ENCODE measurements at regions not wholly inside any gene's neighbourhood (a gene's known extent, or its start where the extent isn't known, plus 50 kb on each side); places are given as distances from the start of the nearest gene placed in this dataset.

DNA sequence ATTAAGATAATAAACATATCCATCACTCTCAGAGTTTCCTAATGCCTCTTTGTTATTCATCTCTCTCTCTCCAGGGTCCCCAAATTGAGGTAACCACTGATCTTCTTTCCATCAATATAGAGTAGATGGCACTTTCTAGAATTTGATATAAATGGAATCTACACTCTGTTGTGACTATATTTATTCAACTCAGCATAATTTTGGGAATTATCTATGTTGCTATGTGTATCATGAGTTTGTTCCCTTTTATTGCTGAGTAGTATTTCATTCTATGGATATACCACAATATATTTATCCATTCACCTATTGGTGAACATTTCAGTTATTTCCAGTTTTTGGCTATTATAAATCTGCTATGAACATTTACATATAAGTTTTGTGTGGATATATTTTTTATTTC, 230.7 kb downstream of the HLX start:
- DNase-seq: no peak

DNA sequence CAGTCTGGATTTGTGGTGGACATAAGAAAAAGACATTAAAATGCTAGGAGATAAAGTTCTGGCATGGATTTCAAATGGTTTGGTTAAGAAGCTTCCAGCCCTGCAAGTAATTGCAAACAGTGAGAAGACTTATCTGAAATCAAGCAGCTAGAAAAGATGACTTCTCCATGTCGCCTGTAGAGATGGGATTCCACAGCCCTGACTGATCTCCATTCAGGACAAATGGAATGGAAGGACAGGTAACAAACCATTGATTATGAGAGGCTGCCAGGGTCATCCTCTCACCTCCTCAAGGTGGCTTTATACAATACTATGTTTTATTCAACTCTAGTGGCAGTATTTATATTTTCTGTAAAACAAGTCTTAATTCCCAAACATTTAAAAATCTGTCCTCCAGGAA, 237.9 kb downstream of the HLX start:
- no peak for DNase-seq

DNA sequence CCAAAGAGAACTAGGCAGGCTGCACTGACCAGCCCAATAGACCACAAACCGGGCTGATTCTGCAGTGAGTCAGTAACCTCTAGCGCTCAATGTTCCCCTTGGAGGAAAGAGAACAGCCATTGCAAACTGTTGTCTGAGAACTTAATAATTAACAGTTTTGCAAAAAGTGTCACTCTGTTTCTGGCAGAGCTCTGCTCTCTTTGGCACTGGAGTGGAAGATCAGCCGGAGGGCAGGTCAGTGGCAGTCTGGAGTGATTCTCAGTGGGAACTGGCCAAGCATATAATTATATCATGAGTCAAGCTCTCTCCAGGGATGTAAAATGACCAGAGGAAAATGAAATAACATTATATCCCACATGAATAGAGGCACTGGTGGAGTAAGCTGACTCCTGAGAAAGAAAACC, 238.3 kb downstream of the HLX start:
- no peak for DNase-seq

DNA sequence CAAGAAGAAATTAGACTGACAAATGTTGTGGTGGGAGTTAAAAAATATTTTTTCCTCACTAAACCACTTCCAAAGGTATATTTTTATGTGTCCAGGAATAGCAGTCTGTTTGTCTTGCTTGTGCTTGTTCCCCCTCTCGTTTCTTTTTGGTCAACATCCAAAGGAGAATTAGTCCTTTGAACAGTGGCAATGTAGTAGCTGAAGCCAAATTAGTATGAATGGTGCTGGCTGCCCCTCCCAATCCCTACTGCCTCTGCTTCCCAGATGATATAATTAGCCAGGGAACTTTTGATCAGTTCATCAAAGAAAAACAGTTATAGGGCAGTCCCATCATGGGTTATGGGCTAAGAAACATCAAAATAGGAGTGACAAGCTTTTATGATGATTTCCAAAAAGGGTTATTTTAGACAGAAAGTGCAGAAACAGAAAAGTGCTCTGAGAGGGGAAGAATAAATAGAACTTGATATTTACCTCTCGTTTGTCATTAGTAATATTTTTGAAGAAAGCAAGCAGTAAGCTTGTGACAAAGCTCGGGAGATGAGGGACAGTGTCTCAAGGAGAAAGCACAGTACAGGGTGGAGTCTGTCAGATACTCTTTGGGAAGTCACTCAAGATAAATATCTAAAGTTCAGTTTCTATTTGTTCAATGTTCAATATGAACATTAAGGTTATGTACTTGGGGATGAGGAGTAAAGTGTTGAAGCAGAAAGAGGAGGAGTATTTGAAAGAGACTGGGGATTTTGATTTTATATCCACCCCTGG, 239.1 kb downstream of the HLX start:
- no peak for DNase-seq

DNA sequence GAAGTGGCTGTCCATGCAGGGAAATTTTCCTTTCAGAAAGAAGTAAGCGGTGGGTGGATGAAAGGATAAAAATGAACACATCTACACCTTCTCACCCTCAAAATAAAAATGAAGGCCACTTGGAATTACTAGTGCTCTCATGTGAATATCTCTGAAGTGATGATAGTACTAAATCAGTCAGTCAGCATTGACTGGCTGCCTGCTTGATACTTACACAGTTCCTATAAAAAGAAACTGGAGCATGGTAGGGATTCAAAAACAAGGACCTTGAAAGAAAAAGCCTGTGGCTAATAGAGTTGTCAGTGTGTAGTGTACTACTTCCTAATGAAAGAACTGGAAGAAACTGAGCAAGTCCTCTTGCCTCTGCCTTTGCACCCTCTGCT, 239.7 kb downstream of the HLX start:
- DNase-seq: no peak

DNA sequence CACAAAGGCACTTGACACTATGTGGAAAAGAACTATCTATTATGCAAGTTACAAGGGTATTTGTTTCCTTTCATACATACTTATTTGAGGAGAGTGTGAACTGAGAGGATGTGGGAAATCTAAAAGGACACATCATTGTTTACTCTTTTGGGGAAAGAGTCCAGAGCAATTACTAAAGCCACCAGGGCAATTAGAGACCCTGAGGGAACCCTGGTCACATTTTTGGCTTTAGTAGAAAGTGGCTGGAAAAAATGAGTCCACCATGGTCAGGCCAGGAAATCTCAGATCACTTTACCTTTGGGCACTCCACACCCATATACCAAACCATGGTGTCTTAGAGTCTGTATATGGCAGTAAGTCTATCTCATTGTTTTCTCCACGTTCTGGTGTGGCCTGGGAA, 243.3 kb downstream of the HLX start:
- DNase-seq: no peak

DNA sequence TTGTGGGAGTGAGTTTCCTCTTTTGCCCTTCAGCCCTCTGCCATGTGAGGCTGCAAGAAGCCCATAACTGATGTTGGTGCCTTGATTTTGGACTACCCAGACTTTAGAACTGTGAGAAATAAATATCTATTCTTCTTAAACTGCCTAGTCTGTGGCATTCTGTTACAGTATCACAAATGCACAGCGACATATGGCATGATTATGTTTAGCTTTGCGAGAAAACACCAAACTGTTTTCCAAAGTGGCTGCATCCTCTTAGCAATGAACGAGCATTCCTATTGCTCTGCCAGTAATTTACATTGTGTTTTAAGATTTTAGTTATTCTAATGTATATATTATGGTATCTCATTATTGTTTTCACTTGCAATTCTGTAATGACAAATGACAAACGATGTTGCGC, 246.7 kb downstream of the HLX start:
- DNase-seq: no peak

DNA sequence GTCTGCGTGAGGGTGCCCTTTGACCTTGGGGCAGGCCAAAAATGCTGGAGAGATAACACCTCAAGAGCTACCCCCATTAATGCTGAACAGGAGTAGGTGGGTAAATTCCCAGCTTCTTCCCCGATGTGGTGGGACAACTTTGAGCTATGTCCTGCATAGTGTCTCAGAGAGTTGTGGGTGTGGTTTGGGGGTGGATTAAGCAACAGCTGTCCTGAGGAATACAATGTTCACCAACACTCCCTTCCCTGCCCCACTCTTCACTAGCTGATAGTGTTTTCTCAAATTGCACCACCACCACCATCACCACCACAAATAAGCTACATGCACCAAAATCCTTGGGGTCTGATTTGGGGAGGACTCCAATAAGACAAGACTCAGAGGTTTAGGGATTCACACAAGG, 258.4 kb downstream of the HLX start:
- no peak for DNase-seq

DNA sequence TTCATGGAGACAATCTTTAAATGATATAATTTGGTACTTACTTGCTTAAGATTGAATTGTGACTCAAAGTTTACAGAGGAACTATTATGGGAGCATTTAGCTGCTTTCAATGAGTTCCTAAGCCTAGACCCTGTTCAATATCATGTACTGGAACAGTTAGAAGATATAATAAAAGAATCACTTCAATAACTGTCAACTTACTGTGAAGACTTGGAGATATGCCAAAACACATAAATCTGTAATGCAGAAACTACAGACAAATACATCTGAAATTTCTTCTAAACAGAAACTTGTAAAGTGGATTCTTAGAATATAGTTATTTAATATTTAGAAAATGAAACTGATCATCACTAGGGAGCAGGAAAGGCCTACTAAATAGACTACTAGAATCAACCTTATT, 259.3 kb downstream of the HLX start:
- DNase-seq: no peak

DNA sequence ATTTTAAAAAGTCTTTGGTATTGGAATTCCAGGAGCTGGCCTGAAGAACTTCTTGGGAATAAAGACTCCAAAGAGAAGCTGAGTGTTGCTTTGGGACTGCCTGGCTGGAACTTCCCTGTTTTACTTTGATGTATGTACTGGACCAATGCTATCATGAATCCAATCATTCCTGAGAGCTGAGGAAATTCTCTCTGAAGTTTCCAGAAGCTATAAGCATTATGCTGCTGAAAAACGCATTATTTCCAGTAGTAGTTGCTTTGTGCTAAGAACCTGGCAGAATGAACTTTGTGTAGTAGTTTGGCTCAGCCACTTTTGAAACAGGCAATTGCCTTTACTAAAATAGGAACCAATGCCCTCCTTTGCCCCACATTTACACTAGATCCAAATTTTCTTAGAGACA, 260.7 kb downstream of the HLX start:
- no peak for DNase-seq

DNA sequence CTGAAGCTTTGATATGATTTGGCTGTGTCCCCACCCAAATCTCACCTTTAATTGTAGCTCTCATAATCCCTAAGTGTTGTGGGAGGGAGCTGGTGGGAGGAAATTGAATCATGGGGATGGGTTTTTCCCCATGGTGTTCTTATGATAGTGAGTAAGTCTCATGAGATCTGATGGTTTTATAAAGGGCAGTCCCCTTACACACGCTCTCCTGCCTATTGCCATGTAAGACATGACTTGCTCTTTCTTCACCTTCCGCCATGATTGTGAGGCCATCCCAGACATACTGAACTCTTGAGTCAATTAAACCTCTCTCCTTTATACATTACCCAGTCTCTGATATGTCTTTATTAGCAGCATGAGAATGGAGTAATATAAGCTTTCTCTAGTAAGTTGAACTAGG, 261.9 kb downstream of the HLX start:
- no peak for DNase-seq

DNA sequence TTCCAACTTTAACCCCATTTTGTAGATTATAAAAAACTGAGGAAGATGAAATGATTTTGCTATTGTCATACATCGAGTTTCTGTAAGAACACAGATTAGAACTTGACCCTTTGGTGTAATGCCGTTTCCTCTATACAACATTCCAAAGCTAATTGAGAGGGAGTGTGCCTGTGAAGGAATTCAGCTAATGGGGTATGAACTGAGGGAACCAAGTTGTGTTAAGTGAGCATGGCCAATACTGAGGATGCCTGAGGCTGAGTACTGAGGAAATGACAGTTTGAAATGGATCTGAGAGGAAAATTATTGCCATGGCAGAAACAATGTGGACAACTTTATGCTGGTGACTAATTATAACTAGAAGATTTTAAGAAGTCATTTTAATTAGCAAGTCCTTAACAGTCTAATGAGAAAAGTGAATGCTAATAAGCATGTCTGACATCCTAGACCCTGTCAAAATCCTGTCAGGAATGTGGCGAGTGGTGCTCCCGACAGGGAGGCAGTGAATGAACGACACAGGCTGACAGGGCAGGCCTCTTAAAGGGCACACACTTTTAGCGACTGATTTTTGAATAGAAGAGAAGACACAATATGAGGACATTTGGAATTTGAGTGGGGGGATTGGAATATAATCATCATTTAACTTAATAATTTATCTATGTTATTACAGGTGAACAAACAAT, 262.5 kb downstream of the HLX start:
- no peak for DNase-seq

DNA sequence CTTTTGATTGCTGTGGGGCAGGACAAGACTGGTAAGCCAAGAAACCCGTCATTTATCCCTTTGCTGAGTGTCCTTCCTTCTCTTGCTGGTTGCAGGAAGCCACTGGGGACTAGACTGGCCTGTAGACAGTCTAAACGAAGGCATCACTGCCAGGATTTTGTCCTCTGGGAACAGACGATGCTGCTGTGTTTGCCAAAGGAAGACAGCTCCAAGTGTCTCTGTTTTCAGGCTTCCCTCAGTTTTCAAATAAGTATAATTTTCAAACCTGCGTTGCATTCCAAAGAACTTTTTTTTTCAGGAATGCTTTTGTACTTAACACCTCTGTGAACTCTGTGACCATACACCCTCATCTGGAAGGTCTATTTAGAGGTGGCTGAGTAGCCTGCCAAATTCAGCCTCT, 269.4 kb downstream of the HLX start:
- DNase-seq: no peak

DNA sequence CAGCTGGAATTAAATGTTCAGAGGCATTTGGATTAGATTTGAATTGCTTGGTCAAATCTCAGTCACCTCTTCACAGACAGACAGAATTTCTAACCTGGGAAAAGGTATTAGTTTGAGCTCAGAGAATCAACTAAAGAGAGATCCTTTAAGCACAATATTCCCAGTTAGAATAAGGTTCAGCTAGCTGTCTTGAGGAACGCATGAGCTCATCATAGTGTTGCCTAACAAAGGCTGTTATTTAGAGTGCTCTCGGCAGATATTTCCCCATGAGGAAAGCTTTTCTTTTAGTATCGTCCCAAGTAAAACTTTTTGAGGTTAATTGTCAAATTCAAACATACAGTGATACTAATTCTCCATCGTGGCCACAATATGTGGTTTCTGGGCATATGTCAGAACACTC, 269.9 kb downstream of the HLX start:
- DNase-seq: no peak

DNA sequence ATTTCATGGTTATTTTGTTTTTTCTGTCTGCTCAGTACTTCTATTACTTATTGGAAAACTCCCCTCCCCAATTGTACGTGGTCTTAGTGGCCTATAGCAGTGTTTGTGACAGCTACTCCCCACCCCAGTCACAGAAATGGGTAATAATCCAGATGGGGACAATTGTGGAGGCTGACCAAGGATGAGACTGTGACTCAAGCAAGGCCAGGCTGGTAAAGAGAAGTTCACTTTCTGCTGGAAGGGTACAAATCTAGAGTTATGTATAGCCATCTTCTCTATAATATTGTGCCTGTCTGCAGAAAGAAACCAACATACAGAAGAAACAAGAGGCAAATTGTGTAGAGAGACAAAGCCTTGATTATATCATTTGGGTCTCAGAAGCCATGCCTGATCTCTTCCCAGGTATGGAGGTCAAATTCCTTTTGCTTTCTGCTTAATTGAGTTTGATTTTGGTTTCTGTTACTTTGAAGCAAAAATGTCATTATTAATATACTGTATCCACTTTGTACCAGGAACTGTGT, 270.4 kb downstream of the HLX start:
- DNase-seq: no peak

DNA sequence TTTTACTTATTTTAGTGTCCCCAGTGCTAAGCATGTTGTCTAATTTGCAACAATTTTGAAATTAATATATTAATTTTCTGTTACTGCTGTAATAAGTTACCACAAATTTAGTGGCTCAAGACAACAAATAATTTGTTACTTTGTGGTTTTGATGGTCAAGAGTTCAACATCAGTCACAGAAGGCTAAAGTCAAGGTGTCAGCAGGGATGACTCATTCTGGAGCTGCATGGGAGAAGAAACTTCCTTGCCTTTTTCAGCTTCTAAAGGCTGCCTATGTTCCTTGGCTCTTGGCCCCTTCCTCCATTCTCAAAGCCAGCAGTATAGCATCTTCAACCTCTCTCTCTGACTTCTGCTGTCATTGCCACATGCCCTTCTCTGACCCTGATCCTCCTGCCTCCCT, 271.8 kb downstream of the HLX start:
- no peak for DNase-seq

DNA sequence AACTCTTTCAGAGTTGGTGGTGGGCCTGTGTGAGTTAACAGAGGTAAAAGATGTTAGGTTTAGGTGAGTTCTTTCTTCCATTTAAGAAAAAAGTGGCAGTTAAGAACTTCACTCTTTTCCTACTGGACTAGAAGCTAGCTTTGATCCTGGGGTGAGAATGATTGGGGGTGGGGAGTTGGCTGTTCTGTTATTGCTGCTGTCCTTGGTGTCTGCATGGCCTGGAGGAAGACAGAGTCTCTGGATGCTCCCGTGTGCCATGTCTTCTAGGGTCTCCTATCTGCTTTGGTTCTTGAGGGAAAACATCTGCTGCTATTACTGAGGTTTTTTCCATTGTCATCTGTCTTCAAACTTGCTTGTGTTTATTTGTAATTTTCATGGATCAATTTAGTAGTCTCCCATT, 275.7 kb downstream of the HLX start:
- no peak for DNase-seq

DNA sequence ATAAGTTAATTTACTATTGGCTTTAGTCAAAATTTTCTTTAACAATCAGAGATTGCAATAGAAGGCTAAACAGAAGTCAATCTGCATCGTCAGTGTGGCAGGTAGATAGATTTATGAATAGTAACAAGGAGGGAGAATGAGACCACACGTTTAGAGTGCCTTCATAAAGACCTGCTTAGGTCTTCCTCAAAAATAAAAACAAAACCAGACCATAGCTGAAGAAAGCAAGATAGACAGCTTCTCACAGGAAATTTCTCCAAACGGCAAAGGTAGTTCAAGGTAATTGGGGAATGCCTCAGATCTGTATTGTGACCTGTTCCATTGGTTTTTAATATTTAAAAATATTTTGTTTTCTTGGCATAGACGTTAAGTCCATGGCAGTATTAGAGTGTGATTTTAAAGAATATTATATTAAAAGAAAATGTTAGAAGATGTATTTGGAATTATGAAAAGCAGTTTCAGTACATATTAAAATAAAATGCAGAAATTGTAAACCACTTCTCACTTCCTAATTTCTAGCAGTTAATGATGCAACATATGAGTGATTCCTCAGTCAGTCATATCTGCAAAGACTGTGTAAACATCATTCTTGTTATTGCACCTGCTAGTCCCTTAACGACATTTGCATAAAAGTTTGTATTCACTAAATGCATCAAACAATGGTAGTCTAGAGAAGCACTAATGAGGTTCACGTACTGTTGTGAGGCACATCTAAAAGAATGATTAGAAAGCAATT, 278.0 kb downstream of the HLX start:
- DNase-seq: no peak

DNA sequence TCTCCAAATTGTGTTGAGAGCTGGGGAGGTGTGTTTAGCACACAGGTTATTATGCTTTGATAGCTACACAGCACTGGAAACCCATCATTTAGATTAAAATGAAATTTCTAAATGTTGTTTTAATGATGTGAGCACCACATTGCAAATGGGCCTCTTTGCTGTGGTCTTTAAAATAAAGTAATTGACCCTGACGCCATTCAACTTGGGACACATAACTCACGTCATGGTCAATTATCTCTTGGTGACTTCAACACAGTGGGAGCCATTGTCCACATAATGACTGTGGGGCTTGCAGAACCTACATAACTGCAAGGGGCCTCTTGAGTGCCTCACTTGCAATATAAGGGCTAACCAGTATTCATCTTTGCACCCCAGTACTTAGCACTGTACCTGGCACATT, 280.4 kb downstream of the HLX start:
- DNase-seq: no peak

DNA sequence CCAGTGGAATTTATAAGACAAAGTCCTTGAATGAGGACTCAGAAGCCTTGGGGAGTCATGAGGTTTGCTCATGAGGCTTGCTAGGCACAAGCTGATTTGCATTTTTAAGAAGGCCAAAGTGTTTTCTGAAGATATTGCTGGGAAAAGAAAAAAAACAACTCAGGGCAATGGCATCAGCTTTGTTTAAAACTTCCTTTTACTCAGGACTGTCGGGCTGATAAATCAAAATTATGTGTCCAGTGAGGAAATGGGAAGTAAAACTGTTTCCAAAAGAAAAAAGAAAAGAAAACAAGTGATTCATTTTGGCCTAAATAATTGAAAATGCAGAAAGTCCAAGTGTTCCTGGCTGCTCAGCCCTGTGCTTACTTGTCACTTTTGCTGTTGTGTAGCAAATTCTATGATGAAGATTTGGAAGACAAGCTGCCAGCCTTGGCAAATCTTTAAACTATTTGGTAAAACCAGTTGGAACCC, 282.4 kb downstream of the HLX start:
- no peak for DNase-seq

DNA sequence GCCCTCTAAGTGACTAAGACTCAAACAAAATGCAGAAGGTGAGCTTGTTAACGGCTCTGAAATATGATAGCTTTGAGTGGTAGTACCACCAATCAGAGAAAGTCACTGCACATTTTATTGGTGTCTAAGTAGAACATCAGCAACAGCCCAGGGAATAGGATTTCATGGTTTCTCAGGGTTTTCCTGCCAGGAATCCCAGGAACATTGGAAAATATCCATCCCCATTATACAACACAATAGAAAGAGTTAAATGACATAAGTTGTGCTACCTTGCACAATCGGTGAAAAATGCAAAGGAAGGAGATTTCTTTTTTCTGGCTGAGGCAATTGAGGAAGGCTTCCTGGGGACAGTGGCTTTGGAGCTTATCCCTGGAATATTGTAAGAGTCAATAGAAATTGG, 283.1 kb downstream of the HLX start:
- no peak for DNase-seq

DNA sequence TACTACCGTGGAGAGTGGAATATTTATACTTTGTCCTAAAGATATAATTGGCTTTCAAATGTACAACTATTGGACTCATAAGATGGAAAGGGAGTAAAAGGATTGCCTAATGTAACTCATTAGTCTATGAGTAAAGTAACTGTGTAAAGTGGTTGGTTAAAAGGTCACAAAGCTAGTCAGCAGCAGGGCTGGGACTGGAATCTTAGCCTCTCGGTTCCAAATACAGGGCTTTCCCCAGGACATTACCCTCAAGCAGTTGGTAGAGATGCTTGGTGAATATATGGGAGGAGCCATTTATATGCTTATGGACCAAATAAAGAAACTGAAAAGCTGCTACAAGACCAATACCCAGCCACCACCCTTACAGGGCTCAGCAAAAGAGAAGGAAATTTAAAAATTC, 283.7 kb downstream of the HLX start:
- no peak for DNase-seq

DNA sequence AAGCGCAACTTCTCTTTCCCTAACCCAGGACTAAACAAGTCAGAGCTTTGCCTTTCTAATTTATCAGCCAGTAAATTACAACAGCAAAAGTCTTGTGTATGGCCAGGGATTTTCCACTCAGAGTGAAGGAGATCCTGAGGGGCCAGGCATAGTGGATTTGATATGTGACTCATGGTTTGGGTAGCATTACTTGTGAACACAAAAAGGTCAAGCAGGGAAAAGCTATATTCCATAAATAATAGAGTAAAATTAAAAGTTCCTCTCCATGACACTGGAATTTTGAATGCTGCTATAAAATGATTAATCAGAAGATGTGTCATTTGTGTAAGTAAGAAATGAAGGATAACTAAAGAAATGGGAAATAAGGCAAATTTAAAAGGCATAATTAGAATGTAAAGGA, 284.8 kb downstream of the HLX start:
- no peak for DNase-seq

All from stimulated activated CD8-positive, alpha-beta memory T cell treated with anti-CD3 and anti-CD28 coated beads, Interleukin-4, amount 100 ng/mL, for 48 hours (primary cell).